ENCODE measurements at regions not wholly inside any gene's neighbourhood (a gene's known extent, or its start where the extent isn't known, plus 50 kb on each side); places are given as distances from the start of the nearest gene placed in this dataset.

DNA sequence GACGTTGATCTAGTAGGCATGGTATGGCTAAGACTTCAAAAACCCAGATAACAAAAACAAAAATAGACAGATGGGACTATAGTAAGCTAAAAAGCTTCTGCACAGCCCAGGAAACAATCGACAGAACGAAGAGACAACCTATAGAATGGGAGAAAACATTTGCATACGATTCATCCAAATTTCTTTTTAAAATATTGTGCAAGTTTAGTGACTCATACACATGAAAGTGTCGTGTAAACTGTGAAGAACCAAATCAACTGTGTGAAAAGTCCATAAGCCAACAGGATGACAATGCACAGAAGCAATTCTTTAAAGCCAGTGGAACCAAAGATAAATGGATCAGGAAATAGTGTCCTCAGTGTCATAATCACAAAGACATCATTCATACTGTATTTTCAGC is 671.1 kb downstream of the RNF144A start:
- TF ChIP-seq POLR2A (IDR thresholded peaks at IDR 0.05) (no peak), POLR2AphosphoS5 (IDR thresholded peaks at IDR 0.05) (no peak), EP300 (IDR thresholded peaks at IDR 0.05; ENCODE audit: low read depth) (no peak)
- TF ChIP-seq, protein P1, sequence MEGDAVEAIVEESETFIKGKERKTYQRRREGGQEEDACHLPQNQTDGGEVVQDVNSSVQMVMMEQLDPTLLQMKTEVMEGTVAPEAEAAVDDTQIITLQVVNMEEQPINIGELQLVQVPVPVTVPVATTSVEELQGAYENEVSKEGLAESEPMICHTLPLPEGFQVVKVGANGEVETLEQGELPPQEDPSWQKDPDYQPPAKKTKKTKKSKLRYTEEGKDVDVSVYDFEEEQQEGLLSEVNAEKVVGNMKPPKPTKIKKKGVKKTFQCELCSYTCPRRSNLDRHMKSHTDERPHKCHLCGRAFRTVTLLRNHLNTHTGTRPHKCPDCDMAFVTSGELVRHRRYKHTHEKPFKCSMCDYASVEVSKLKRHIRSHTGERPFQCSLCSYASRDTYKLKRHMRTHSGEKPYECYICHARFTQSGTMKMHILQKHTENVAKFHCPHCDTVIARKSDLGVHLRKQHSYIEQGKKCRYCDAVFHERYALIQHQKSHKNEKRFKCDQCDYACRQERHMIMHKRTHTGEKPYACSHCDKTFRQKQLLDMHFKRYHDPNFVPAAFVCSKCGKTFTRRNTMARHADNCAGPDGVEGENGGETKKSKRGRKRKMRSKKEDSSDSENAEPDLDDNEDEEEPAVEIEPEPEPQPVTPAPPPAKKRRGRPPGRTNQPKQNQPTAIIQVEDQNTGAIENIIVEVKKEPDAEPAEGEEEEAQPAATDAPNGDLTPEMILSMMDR (IDR thresholded peaks at IDR 0.05) = no peak
- DNase-seq = no peak
- Histone ChIP-seq H3K9me3 (no peaks in the 10 kb centered on the region), H3K4me1 (no peaks in the 10 kb centered on the region), H3K27me3 (no peaks in the 10 kb centered on the region), H3K27ac (no peak overlapping the region), H3K36me3 (no peaks in the 10 kb centered on the region), H3K4me3 (no peak overlapping the region)
- in situ Hi-C loops (cut with MboI; ENCODE audit: low pct_ligation_motif_present in 1 of 4, low pct_unique_long_range_greater_than_20kb in 1 of 4, low sequenced_read_pairs in 3 of 4) = no loop called here
- intact Hi-C loops (cut with DNase I; ENCODE audit: low total_unique reads) = no loop called here
- 64 to 66% methylated on average over 5 of the region's 5 CpGs for WGBS, 2 donors (ENCODE audit: low coverage in 1 of 2)

- no peaks in the 10 kb centered on the region for H3K36me3 ChIP-seq
- 57 to 62% methylated on average over 4 to 5 of the region's 5 CpGs for WGBS, 2 donors (ENCODE audit: low coverage in 1 of 2)
- in situ Hi-C loops (cut with MboI; ENCODE audit: low pct_ligation_motif_present in 1 of 4, low pct_unique_long_range_greater_than_20kb in 1 of 4, low sequenced_read_pairs in 3 of 4) = no loop called here
- intact Hi-C loops (cut with DNase I; ENCODE audit: low total_unique reads) = no loop called here
- no peak for DNase-seq
- H3K27ac ChIP-seq = no peak overlapping the region
- no peaks in the 10 kb centered on the region for H3K27me3 ChIP-seq
- H3K4me1 ChIP-seq = no peaks in the 10 kb centered on the region
- no peaks in the 10 kb centered on the region for H3K9me3 ChIP-seq
- no peak for TF ChIP-seq POLR2A (IDR thresholded peaks at IDR 0.05)
- TF ChIP-seq POLR2AphosphoS5 (IDR thresholded peaks at IDR 0.05) = no peak
- TF ChIP-seq, protein P1 (IDR thresholded peaks at IDR 0.05) = no peak
- no peak for TF ChIP-seq EP300 (IDR thresholded peaks at IDR 0.05; ENCODE audit: low read depth)
- no peak overlapping the region for H3K4me3 ChIP-seq
Observed at GRCh38 chr2:7592618-7593140, 675.5 kb downstream of the RNF144A start.

- in situ Hi-C loops (cut with MboI; ENCODE audit: low pct_ligation_motif_present in 1 of 4, low pct_unique_long_range_greater_than_20kb in 1 of 4, low sequenced_read_pairs in 3 of 4) (no loop called here), intact Hi-C loops (cut with DNase I; ENCODE audit: low total_unique reads) (no loop called here)
- no peak for DNase-seq
Observed at GRCh38 chr2:7593360-7593759, 676.1 kb downstream of the RNF144A start.

DNA sequence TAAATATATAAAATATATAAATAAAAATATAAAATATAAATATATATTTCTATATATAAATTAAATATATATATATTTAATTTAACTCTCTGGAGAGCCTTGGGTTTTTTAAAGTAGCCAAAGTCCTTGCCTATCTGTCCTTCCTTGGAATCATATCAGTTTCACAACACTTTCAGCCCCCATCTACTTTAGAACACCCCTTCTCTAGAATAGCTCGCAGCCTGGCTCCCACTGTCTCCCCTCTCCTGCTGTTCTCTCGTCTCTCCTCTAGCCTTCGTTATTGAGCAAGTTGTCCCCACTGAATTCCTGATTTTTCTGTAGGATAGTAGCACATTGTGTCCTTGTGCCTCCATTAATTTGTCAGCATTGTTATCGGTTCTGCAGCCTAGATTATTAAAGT is 677.0 kb downstream of the RNF144A start:
- intact Hi-C loops (cut with DNase I; ENCODE audit: low total_unique reads) (no loop called here), in situ Hi-C loops (cut with MboI; ENCODE audit: low pct_ligation_motif_present in 1 of 4, low pct_unique_long_range_greater_than_20kb in 1 of 4, low sequenced_read_pairs in 3 of 4) (no loop called here)
- no peaks in the 10 kb centered on the region for H3K4me1 ChIP-seq
- H3K36me3 ChIP-seq = no peaks in the 10 kb centered on the region
- DNase-seq = no peak
- no peaks in the 10 kb centered on the region for H3K9me3 ChIP-seq
- 78 to 83% methylated on average over 4 of the region's 4 CpGs for WGBS, 2 donors (ENCODE audit: low coverage in 1 of 2)
- no peak for TF ChIP-seq POLR2AphosphoS5 (IDR thresholded peaks at IDR 0.05)
- TF ChIP-seq EP300 (IDR thresholded peaks at IDR 0.05; ENCODE audit: low read depth) = no peak
- TF ChIP-seq POLR2A (IDR thresholded peaks at IDR 0.05) = no peak
- TF ChIP-seq, protein P1 (IDR thresholded peaks at IDR 0.05) = no peak
- H3K27ac ChIP-seq = no peak overlapping the region
- H3K27me3 ChIP-seq = no peaks in the 10 kb centered on the region
- H3K4me3 ChIP-seq = no peak overlapping the region

More at GRCh38 chr2:7593360-7593759, 676.1 kb downstream of the RNF144A start:
- no peak overlapping the region for H3K27ac ChIP-seq
- H3K27me3 ChIP-seq = no peaks in the 10 kb centered on the region
- no peaks in the 10 kb centered on the region for H3K9me3 ChIP-seq
- no peaks in the 10 kb centered on the region for H3K36me3 ChIP-seq
- TF ChIP-seq POLR2AphosphoS5 (IDR thresholded peaks at IDR 0.05) = no peak
- H3K4me1 ChIP-seq = no peaks in the 10 kb centered on the region
- no peak overlapping the region for H3K4me3 ChIP-seq

DNA sequence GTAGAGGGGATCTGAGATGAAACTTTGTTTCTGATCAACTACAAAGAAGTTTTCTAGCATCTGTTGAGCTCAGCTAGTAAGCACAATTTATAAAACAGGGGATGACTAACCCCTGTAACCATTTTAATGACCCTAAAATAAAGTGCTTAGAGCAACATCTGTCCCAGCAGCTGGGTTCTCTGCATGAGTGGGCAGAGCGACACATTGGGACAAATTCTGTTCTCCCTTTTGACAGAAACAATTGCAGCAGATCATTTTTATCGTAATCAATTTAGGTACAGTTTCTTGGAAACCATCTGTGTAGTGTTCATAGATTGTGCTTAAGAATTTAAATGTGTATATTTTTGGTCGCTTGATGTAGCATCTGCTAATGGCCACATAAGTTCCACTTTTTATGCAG is 678.0 kb downstream of the RNF144A start:
- no peaks in the 10 kb centered on the region for H3K4me1 ChIP-seq
- no peak for TF ChIP-seq EP300 (IDR thresholded peaks at IDR 0.05; ENCODE audit: low read depth)
- TF ChIP-seq, protein P1 (IDR thresholded peaks at IDR 0.05) = no peak
- TF ChIP-seq POLR2AphosphoS5 (IDR thresholded peaks at IDR 0.05) = no peak
- TF ChIP-seq POLR2A (IDR thresholded peaks at IDR 0.05) = no peak
- intact Hi-C loops (cut with DNase I; ENCODE audit: low total_unique reads) (no loop called here), in situ Hi-C loops (cut with MboI; ENCODE audit: low pct_ligation_motif_present in 1 of 4, low pct_unique_long_range_greater_than_20kb in 1 of 4, low sequenced_read_pairs in 3 of 4) (no loop called here)
- H3K9me3 ChIP-seq = no peaks in the 10 kb centered on the region
- no peak for DNase-seq
- WGBS, 2 donors (ENCODE audit: low coverage in 1 of 2) = 62 to 77% methylated on average over 3 of the region's 3 CpGs
- H3K27ac ChIP-seq = no peak overlapping the region
- no peak overlapping the region for H3K4me3 ChIP-seq
- H3K36me3 ChIP-seq = no peaks in the 10 kb centered on the region
- H3K27me3 ChIP-seq = no peaks in the 10 kb centered on the region
